ENCODE measurements at regions not wholly inside any gene's neighbourhood (a gene's known extent, or its start where the extent isn't known, plus 50 kb on each side); places are given as distances from the start of the nearest gene placed in this dataset.

DNA sequence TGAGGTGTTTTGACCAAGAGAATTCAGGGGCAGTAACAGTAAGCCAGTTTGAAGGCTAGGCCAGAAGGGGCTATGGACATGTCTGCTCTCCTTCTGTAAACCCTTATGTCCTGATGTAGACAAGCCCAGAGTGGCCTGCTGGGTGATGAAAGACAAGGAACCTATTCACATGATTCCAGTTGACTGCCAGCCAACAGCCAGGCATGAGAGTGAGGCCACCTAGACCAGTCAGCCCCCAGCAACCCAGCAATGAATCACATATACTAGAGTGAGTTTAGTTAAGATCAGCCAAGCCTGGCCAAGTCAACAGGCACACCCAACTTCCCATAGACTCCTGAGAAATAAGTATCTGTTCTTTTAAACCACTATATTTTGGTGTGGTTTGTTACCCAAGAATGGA lies 1889.7 kb upstream of the CELF4 start:
- intact Hi-C loops (cut with micrococcal nuclease): no loop called here
- peaks cover 2 to 10% of the 10 kb centered on the region in 2 donors for H3K9me3 Mint-ChIP-seq
- no peaks in the 10 kb centered on the region for H3K36me3 Mint-ChIP-seq
- H3K4me3 ChIP-seq (ENCODE audit: low read length): no peak overlapping the region
- no peak for DNase-seq
- H3K27me3 Mint-ChIP-seq (ENCODE audit: low read depth in 2 of 2): no peaks in the 10 kb centered on the region
- H3K4me1 Mint-ChIP-seq: peaks cover 6 to 8% of the 10 kb centered on the region in 2 donors
- no peak overlapping the region for H3K27ac ChIP-seq (ENCODE audit: low read length)
- no peaks in the 10 kb centered on the region for H3K36me3 ChIP-seq (ENCODE audit: control insufficient read depth, insufficient read depth, low read length)
- H3K4me3 Mint-ChIP-seq: no peak overlapping the region
- H3K27ac Mint-ChIP-seq: no peak overlapping the region
- no peaks in the 10 kb centered on the region for H3K27me3 ChIP-seq (ENCODE audit: control insufficient read depth, insufficient read depth, low read length)
- H3K4me1 ChIP-seq (ENCODE audit: control insufficient read depth, insufficient read depth, low read length): no peaks in the 10 kb centered on the region
- TF ChIP-seq, protein P1, sequence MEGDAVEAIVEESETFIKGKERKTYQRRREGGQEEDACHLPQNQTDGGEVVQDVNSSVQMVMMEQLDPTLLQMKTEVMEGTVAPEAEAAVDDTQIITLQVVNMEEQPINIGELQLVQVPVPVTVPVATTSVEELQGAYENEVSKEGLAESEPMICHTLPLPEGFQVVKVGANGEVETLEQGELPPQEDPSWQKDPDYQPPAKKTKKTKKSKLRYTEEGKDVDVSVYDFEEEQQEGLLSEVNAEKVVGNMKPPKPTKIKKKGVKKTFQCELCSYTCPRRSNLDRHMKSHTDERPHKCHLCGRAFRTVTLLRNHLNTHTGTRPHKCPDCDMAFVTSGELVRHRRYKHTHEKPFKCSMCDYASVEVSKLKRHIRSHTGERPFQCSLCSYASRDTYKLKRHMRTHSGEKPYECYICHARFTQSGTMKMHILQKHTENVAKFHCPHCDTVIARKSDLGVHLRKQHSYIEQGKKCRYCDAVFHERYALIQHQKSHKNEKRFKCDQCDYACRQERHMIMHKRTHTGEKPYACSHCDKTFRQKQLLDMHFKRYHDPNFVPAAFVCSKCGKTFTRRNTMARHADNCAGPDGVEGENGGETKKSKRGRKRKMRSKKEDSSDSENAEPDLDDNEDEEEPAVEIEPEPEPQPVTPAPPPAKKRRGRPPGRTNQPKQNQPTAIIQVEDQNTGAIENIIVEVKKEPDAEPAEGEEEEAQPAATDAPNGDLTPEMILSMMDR (IDR thresholded peaks at IDR 0.05): no peak
- no peaks in the 10 kb centered on the region for H3K9me3 ChIP-seq (ENCODE audit: control insufficient read depth, insufficient read depth, low read length)
- no peak for ATAC-seq

DNA sequence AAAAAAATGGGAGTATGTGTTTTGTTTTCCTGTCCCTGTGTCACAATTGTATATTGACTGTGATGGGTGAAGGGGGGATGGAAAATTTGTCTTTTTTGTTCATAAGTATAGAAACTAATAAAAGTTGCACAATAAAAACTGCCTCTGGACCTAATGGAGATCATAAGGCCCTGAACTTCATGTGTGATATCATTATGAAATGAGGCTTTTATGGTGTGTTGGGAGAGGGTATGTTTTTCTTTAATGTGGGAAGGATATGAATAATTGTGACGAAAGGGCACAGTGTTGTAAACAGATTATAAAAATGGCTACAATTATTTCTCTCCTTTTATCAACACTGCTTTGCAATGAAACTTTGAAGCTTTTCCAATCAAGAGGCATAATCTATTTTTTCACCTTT lies 1889.3 kb upstream of the CELF4 start:
- H3K4me3 Mint-ChIP-seq: no peak overlapping the region
- DNase-seq (no peak), ATAC-seq (no peak)
- intact Hi-C loops (cut with micrococcal nuclease): no loop called here
- Histone ChIP-seq H3K4me1 (ENCODE audit: control insufficient read depth, insufficient read depth, low read length) (no peaks in the 10 kb centered on the region), H3K36me3 (ENCODE audit: control insufficient read depth, insufficient read depth, low read length) (no peaks in the 10 kb centered on the region), H3K9me3 (ENCODE audit: control insufficient read depth, insufficient read depth, low read length) (no peaks in the 10 kb centered on the region), H3K4me3 (ENCODE audit: low read length) (no peak overlapping the region), H3K27ac (ENCODE audit: low read length) (no peak overlapping the region), H3K27me3 (ENCODE audit: control insufficient read depth, insufficient read depth, low read length) (no peaks in the 10 kb centered on the region)
- peaks cover 2 to 10% of the 10 kb centered on the region in 2 donors for H3K9me3 Mint-ChIP-seq
- no peak overlapping the region for H3K27ac Mint-ChIP-seq
- TF ChIP-seq, protein P1 (IDR thresholded peaks at IDR 0.05): no peak
- no CpG with 5 or more reads among the region's 1 CpG for WGBS (ENCODE audit: insufficient coverage)
- peaks cover 6 to 8% of the 10 kb centered on the region in 2 donors for H3K4me1 Mint-ChIP-seq
- H3K27me3 Mint-ChIP-seq (ENCODE audit: low read depth in 2 of 2): no peaks in the 10 kb centered on the region
- H3K36me3 Mint-ChIP-seq: no peaks in the 10 kb centered on the region

DNA sequence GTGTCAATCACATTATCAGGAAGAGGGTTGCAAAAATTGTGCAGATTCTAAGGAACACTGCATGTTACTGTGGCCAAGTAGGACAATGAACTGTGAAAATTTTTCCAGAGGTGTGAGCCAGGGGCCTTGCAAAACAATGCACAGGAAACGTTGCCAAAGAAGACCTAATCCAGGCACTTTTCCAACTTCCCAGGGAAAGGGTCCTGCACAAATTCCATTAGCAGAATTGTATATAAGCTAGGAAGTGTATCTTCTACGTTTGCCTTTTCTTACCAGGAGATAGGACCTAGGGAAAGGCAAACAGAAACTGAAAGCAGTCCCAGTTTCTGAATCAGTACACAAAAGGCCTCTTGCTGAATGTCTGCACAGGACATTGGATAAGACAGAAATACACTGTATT lies 1888.3 kb upstream of the CELF4 start:
- Histone ChIP-seq H3K9me3 (ENCODE audit: control insufficient read depth, insufficient read depth, low read length) (no peaks in the 10 kb centered on the region), H3K36me3 (ENCODE audit: control insufficient read depth, insufficient read depth, low read length) (no peaks in the 10 kb centered on the region), H3K27me3 (ENCODE audit: control insufficient read depth, insufficient read depth, low read length) (no peaks in the 10 kb centered on the region), H3K4me3 (ENCODE audit: low read length) (no peak overlapping the region), H3K27ac (ENCODE audit: low read length) (no peak overlapping the region), H3K4me1 (ENCODE audit: control insufficient read depth, insufficient read depth, low read length) (no peaks in the 10 kb centered on the region)
- Mint-ChIP-seq H3K36me3 (no peaks in the 10 kb centered on the region), H3K4me3 (no peak overlapping the region), H3K9me3 (peaks cover 2 to 10% of the 10 kb centered on the region in 2 donors), H3K27ac (no peak overlapping the region), H3K27me3 (ENCODE audit: low read depth in 2 of 2) (no peaks in the 10 kb centered on the region), H3K4me1 (peaks cover 6 to 8% of the 10 kb centered on the region in 2 donors)
- intact Hi-C loops (cut with micrococcal nuclease): no loop called here
- TF ChIP-seq, protein P1 (IDR thresholded peaks at IDR 0.05): no peak
- ATAC-seq (no peak), DNase-seq (no peak)
- 3% methylated on average over 2 of the region's 2 CpGs for WGBS (ENCODE audit: insufficient coverage)

DNA sequence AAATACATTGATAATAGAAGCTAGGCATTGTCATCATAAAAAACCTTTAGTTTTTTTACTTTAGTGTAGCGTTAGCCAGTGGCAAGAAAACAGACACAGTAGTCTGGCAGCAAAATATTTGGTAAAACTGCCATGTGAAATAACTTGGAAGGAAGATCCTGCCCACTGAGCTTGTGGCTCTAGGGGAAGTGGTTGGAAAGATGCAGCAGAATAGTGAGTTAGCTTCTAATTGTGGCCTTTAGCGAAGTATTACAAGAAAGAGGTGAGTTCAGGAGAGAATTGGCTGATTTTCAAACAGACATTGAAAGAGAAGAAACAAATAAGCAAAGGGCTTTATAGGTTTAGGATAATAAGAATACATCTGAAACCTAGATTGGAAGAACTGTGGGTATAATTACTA lies 1887.8 kb upstream of the CELF4 start:
- H3K27me3 Mint-ChIP-seq (ENCODE audit: low read depth in 2 of 2): no peaks in the 10 kb centered on the region
- WGBS (ENCODE audit: insufficient coverage): 41% methylated on average over 2 of the region's 2 CpGs
- ATAC-seq (no peak), DNase-seq (no peak)
- TF ChIP-seq, protein P1 (IDR thresholded peaks at IDR 0.05): no peak
- peaks cover 6 to 8% of the 10 kb centered on the region in 2 donors for H3K4me1 Mint-ChIP-seq
- no peak overlapping the region for H3K27ac ChIP-seq (ENCODE audit: low read length)
- H3K4me3 ChIP-seq (ENCODE audit: low read length): no peak overlapping the region
- H3K36me3 Mint-ChIP-seq: no peaks in the 10 kb centered on the region
- intact Hi-C loops (cut with micrococcal nuclease): no loop called here
- peaks cover 2 to 8% of the 10 kb centered on the region in 2 donors for H3K9me3 Mint-ChIP-seq
- H3K4me3 Mint-ChIP-seq: no peak overlapping the region
- no peaks in the 10 kb centered on the region for H3K4me1 ChIP-seq (ENCODE audit: control insufficient read depth, insufficient read depth, low read length)
- H3K27me3 ChIP-seq (ENCODE audit: control insufficient read depth, insufficient read depth, low read length): no peaks in the 10 kb centered on the region
- no peaks in the 10 kb centered on the region for H3K9me3 ChIP-seq (ENCODE audit: control insufficient read depth, insufficient read depth, low read length)
- no peaks in the 10 kb centered on the region for H3K36me3 ChIP-seq (ENCODE audit: control insufficient read depth, insufficient read depth, low read length)
- no peak overlapping the region for H3K27ac Mint-ChIP-seq
